ENCODE measurements at regions not wholly inside any gene's neighbourhood (a gene's known extent, or its start where the extent isn't known, plus 50 kb on each side); places are given as distances from the start of the nearest gene placed in this dataset.

GRCh38 chr4:184282895-184283654, 65.4 kb upstream of the ENPP6 start (continued):
- TF ChIP-seq, protein P1, sequence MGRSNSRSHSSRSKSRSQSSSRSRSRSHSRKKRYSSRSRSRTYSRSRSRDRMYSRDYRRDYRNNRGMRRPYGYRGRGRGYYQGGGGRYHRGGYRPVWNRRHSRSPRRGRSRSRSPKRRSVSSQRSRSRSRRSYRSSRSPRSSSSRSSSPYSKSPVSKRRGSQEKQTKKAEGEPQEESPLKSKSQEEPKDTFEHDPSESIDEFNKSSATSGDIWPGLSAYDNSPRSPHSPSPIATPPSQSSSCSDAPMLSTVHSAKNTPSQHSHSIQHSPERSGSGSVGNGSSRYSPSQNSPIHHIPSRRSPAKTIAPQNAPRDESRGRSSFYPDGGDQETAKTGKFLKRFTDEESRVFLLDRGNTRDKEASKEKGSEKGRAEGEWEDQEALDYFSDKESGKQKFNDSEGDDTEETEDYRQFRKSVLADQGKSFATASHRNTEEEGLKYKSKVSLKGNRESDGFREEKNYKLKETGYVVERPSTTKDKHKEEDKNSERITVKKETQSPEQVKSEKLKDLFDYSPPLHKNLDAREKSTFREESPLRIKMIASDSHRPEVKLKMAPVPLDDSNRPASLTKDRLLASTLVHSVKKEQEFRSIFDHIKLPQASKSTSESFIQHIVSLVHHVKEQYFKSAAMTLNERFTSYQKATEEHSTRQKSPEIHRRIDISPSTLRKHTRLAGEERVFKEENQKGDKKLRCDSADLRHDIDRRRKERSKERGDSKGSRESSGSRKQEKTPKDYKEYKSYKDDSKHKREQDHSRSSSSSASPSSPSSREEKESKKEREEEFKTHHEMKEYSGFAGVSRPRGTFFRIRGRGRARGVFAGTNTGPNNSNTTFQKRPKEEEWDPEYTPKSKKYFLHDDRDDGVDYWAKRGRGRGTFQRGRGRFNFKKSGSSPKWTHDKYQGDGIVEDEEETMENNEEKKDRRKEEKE (IDR thresholded peaks at IDR 0.05), result no peak
- TF ChIP-seq ZBTB11 (CRISPR knock-in tag; IDR thresholded peaks at IDR 0.05), result no peak
- no peak for TF ChIP-seq RELA (IDR thresholded peaks at IDR 0.05; ENCODE audit: borderline replicate concordance, partially characterized antibody)
- peak in 1 of 2 experiments; percentile 55; a peak in 1 of 4 replicates for TF ChIP-seq SRF (IDR thresholded peaks at IDR 0.05; ENCODE audit: low read depth in 2 of 2, low read length in 2 of 2)
- no peak for TF ChIP-seq CHD4 (IDR thresholded peaks at IDR 0.05)
- TF ChIP-seq, protein P2, sequence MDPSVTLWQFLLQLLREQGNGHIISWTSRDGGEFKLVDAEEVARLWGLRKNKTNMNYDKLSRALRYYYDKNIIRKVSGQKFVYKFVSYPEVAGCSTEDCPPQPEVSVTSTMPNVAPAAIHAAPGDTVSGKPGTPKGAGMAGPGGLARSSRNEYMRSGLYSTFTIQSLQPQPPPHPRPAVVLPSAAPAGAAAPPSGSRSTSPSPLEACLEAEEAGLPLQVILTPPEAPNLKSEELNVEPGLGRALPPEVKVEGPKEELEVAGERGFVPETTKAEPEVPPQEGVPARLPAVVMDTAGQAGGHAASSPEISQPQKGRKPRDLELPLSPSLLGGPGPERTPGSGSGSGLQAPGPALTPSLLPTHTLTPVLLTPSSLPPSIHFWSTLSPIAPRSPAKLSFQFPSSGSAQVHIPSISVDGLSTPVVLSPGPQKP (IDR thresholded peaks at IDR 0.05; ENCODE audit: low read depth, low read length), result no peak
- TF ChIP-seq EED (IDR thresholded peaks at IDR 0.05; ENCODE audit: low read depth), result peak; percentile 93
- TF ChIP-seq, protein P3, sequence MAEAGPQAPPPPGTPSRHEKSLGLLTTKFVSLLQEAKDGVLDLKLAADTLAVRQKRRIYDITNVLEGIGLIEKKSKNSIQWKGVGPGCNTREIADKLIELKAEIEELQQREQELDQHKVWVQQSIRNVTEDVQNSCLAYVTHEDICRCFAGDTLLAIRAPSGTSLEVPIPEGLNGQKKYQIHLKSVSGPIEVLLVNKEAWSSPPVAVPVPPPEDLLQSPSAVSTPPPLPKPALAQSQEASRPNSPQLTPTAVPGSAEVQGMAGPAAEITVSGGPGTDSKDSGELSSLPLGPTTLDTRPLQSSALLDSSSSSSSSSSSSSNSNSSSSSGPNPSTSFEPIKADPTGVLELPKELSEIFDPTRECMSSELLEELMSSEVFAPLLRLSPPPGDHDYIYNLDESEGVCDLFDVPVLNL (IDR thresholded peaks at IDR 0.05; ENCODE audit: low read depth, low read length), result no peak
- peak; percentile 97 for TF ChIP-seq ZBED1 (IDR thresholded peaks at IDR 0.05; ENCODE audit: borderline replicate concordance)
- peak; percentile 78 for TF ChIP-seq CREM (IDR thresholded peaks at IDR 0.05; ENCODE audit: low read depth)
- TF ChIP-seq MYB (IDR thresholded peaks at IDR 0.05; ENCODE audit: borderline replicate concordance, low read depth, low read length), result no peak
- TF ChIP-seq ESRRA (IDR thresholded peaks at IDR 0.05; ENCODE audit: low read length), result no peak
- TF ChIP-seq, protein P4, sequence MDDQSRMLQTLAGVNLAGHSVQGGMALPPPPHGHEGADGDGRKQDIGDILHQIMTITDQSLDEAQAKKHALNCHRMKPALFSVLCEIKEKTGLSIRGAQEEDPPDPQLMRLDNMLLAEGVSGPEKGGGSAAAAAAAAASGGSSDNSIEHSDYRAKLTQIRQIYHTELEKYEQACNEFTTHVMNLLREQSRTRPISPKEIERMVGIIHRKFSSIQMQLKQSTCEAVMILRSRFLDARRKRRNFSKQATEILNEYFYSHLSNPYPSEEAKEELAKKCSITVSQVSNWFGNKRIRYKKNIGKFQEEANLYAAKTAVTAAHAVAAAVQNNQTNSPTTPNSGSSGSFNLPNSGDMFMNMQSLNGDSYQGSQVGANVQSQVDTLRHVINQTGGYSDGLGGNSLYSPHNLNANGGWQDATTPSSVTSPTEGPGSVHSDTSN (IDR thresholded peaks at IDR 0.05; ENCODE audit: insufficient replicate concordance, low read depth, low read length), result peak; percentile 8
